SK-N-SH treated with all-trans-retinoic acid at 6 μM for 48 hours (cell line): ENCODE measurements at regions not wholly inside any gene's neighbourhood (a gene's known extent, or its start where the extent isn't known, plus 50 kb on each side); places are given as distances from the start of the nearest gene placed in this dataset.

Experiments used
- ARNTL ChIP-seq: fragments of 450-650 bp; formaldehyde crosslinking; IDR thresholded peaks from 2 replicates; pipeline ENCODE4 v1.5.0; 2020; ENCODE audit warnings: low read depth, mild to moderate bottlenecking, moderate library complexity, borderline replicate concordance
- ESRRG ChIP-seq: fragments of 250-450 bp; sonication (Bioruptor Pico); IDR thresholded peaks from 2 replicates; pipeline ENCODE4 v1.6.1; 2021; ENCODE audit warnings: mild to moderate bottlenecking
- GLIS3 ChIP-seq: fragments of 250-450 bp; sonication (Bioruptor Pico); IDR thresholded peaks from 2 replicates; pipeline ENCODE4 v1.5.0; 2020; ENCODE audit warnings: mild to moderate bottlenecking, moderate library complexity
- TOX ChIP-seq: fragments of 250-450 bp; sonication (Bioruptor Pico); IDR thresholded peaks from 2 replicates; pipeline ENCODE4 v1.8.0; 2021; ENCODE audit warnings: mild to moderate bottlenecking, moderate library complexity, borderline replicate concordance
- ZFP30 ChIP-seq: fragments of 450-650 bp; formaldehyde crosslinking; IDR thresholded peaks from 2 replicates; pipeline ENCODE4 v1.5.0; 2022; ENCODE audit warnings: mild to moderate bottlenecking, moderate library complexity
- ZNF70 ChIP-seq: fragments of 450-650 bp; formaldehyde crosslinking; IDR thresholded peaks from 2 replicates; pipeline ENCODE4 v1.5.0; 2020; ENCODE audit warnings: mild to moderate bottlenecking, moderate library complexity
- TF ChIP-seq, protein P1 (sequence below): fragments of 250-450 bp; sonication (Bioruptor Pico); IDR thresholded peaks from 2 replicates; pipeline ENCODE4 v1.8.0; 2020; ENCODE audit warnings: mild to moderate bottlenecking, moderate library complexity, borderline replicate concordance
- TF ChIP-seq, protein P2 (sequence below): fragments of 250-450 bp; sonication (Bioruptor Pico); IDR thresholded peaks from 2 replicates; pipeline ENCODE4 v1.8.0; 2021; ENCODE audit warnings: low read depth, mild to moderate bottlenecking, moderate library complexity, borderline replicate concordance

DNA sequence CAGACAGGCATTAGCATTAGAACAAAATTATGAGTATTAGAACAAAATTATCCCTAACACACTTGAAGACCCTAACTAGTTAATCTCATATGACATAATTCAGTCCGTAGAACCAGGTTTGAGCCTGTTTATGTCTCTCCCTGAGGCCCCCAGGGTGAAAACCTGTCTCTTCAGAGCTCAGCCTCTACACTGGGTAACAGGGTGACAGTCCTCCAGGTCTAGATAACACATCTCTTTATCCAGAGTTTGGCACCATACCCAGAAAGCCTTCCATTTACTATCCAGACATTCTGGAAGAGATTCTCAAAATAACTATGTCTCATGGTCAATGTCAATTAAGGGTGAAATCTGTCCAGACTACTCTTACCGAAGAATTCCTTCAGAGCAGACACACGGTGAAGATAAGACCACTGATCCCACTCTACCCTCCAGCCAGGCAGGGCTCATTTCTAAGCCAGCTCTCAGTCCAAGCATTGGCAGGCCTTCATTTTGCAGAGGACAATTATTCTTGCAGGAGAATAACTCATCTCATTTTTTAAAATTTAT, 1195.3 kb downstream of the EFNB2 start:
- no peak for TF ChIP-seq ZFP30
- TF ChIP-seq GLIS3 (CRISPR knock-in tag) = peak; percentile 77
- no peak for TF ChIP-seq ZNF70
- peak; percentile 89 for TF ChIP-seq ESRRG
- no peak for TF ChIP-seq TOX (CRISPR knock-in tag)
- TF ChIP-seq ARNTL = no peak
- TF ChIP-seq, protein P1, sequence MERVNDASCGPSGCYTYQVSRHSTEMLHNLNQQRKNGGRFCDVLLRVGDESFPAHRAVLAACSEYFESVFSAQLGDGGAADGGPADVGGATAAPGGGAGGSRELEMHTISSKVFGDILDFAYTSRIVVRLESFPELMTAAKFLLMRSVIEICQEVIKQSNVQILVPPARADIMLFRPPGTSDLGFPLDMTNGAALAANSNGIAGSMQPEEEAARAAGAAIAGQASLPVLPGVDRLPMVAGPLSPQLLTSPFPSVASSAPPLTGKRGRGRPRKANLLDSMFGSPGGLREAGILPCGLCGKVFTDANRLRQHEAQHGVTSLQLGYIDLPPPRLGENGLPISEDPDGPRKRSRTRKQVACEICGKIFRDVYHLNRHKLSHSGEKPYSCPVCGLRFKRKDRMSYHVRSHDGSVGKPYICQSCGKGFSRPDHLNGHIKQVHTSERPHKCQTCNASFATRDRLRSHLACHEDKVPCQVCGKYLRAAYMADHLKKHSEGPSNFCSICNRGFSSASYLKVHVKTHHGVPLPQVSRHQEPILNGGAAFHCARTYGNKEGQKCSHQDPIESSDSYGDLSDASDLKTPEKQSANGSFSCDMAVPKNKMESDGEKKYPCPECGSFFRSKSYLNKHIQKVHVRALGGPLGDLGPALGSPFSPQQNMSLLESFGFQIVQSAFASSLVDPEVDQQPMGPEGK (CRISPR knock-in tag) = no peak
- TF ChIP-seq, protein P2, sequence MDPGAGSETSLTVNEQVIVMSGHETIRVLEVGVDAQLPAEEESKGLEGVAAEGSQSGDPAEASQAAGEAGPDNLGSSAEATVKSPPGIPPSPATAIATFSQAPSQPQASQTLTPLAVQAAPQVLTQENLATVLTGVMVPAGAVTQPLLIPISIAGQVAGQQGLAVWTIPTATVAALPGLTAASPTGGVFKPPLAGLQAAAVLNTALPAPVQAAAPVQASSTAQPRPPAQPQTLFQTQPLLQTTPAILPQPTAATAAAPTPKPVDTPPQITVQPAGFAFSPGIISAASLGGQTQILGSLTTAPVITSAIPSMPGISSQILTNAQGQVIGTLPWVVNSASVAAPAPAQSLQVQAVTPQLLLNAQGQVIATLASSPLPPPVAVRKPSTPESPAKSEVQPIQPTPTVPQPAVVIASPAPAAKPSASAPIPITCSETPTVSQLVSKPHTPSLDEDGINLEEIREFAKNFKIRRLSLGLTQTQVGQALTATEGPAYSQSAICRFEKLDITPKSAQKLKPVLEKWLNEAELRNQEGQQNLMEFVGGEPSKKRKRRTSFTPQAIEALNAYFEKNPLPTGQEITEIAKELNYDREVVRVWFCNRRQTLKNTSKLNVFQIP (CRISPR knock-in tag) = no peak; the same call in 1 of the 2 replicates
